ENCODE measurements at regions not wholly inside any gene's neighbourhood (a gene's known extent, or its start where the extent isn't known, plus 50 kb on each side); places are given as distances from the start of the nearest gene placed in this dataset.

DNA sequence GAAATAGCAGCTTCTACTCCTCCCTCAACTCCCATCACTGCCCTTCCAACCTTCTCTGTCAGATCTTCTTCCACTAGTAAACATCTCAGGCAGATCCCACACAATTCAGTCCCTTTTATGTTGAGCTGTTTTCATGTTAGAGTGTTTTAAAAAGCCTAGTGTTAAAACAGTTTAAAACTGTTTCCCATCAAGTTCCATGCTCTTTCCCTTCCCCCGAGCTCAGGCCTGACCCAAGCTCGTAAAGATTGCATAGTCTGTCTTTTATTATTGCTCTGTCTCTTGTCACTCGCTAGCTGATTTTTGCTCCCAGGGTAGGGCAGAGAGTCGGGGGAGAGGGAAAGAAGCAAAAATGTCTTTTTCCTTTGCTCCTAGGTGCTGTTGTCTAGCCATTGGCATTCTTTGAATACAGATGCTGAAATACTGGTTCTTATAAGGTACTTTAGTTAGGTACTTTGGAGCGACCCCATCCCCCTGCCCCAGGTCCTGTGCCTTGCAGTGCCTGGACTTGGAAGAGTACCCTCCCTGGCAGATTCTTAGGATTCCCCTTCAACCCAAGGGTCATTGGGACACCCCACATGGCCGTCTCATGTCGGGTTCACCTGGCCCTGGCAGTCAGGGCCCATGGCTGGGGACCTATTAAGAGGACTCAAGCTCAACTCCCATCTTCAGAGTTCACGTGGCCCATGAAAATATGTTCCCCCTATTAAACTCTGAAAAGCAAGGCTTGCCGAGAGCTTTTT is 101.2 kb upstream of the ARMC2 start:
- no peak for TF ChIP-seq EZH2phosphoT487 (IDR thresholded peaks at IDR 0.05; ENCODE audit: low read depth, severe bottlenecking, unreplicated experiment)
- TF ChIP-seq, protein P1, sequence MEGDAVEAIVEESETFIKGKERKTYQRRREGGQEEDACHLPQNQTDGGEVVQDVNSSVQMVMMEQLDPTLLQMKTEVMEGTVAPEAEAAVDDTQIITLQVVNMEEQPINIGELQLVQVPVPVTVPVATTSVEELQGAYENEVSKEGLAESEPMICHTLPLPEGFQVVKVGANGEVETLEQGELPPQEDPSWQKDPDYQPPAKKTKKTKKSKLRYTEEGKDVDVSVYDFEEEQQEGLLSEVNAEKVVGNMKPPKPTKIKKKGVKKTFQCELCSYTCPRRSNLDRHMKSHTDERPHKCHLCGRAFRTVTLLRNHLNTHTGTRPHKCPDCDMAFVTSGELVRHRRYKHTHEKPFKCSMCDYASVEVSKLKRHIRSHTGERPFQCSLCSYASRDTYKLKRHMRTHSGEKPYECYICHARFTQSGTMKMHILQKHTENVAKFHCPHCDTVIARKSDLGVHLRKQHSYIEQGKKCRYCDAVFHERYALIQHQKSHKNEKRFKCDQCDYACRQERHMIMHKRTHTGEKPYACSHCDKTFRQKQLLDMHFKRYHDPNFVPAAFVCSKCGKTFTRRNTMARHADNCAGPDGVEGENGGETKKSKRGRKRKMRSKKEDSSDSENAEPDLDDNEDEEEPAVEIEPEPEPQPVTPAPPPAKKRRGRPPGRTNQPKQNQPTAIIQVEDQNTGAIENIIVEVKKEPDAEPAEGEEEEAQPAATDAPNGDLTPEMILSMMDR (IDR thresholded peaks at IDR 0.05; ENCODE audit: poor library complexity): no peak
- TF ChIP-seq EZH2 (IDR thresholded peaks at IDR 0.05; ENCODE audit: borderline replicate concordance): no peak

Measured in hepatocyte (in vitro differentiated cells).